Kidney tubule cell (primary cell): ENCODE measurements at regions not wholly inside any gene's neighbourhood (a gene's known extent, or its start where the extent isn't known, plus 50 kb on each side); places are given as distances from the start of the nearest gene placed in this dataset.
A peak's percentile ranks its signal among the peaks of the same experiment; 100 is the strongest.

Experiments
- DNase-seq: peaks from one replicate; pipeline ENCODE4 v3.0.0-alpha.2; 2018; ENCODE audit warnings: low spot score

DNA sequence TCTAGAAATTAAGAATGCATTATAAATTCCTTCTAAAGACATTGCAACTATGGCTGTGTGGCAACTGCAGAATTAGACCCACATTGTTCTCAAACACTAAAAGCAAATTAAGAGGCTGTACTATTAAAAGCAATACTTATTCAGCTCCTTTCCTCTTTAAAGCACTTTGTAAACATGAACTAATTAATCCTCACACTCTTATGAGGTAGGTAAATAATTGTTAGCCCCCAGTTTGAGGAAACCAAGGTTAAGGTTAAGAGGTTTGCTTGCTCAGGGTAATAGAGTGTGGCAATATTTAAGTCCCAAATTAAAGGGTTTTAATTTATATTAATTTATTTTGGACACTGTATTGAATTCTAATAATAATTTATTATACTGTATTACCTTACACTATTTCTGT lies 553.8 kb downstream of the LRRIQ3 start:
- DNase-seq = no peak

DNA sequence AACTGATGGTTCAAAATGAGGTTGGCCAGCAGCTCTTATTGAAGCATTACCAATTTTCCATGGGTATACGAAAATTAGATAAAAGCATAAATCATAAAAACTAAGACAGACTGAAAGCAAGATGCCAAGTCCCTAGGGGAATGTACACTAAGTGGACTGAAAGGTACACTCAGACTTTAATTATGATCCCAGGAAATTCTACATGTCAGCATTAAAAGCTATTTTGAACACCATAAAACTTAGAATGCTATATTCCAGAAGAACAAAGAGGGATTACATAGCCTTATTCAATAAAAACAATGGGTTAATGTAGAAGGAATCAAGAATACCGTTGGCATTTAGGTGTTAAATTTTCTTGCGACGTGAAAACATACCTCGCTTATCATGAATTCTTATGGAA lies 558.5 kb downstream of the LRRIQ3 start:
- DNase-seq = no peak

DNA sequence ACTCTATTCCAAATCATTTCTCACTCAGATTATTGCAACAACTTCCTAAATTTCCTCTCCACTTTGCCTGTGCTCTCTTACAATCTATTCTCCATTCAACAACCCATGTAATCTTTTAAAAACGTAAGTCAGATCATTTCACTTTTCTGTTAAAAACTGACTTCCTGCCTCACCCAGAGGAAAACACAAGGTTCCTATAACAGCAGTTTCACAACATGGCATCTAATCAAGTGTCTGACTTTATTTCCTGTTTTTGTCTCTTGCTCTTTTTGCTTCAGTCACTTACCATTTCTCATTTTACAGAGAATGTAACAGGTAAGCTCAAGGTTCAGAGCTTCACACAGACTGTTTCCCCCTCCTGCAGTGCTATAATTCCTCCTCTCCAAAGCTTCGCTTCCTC lies 560.7 kb downstream of the LRRIQ3 start:
- DNase-seq = no peak

DNA sequence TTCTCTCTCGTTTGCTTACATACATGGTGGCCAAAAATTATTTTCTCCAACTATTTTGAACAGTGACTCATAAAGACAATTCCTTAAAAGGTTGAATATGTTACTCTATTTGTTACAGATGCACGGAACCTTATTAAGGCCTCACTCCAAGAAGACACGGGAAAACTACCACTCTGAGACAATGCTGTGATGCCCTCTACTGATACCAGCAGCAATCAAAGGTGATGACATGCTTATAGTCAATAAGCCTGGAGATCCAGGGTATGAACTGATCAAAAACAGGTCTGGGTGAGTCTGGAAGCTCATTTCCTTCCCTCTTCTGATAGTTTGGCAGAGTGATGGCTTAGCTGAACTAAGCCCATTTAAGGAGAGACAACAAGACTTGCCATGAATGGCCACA lies 563.0 kb downstream of the LRRIQ3 start:
- DNase-seq = peak; percentile 2

DNA sequence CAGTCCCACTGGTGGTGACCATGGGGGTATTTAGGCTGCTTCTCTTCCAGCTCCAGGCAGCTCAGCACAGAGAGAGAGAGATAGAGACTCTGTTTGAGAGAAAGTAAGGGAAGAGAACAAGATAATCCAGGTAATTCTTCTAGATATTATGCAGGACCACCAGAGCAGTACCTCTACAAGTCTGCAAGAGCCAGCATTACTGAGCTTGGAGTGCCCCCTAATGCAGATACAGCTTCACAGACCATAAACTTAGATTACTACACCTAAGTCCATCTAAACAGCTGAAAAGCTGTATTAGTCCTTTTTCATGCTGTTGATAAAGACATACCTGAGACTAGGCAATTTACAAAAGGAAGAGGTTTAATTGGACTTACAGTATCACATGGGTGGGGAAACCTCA lies 570.3 kb downstream of the LRRIQ3 start:
- no peak for DNase-seq

DNA sequence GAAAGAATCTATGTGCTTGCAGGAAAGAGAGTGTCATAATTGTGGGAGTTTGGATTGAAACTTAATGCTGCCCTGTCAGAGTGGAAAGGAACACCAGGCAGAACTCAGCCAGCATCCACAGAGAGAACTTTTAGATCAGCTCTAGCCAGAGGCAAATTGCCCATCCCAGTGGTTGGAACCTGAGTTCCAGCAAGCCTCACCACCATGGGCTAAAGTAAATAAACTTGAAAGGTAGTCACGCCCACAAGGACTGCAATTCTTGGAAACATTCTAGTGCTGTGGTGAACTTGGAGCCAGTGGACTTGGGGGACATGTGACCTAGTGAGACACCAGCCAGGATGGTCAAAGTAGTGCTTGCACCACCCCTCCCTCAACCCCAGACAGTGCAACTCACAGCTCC lies 571.6 kb downstream of the LRRIQ3 start:
- DNase-seq = no peak

DNA sequence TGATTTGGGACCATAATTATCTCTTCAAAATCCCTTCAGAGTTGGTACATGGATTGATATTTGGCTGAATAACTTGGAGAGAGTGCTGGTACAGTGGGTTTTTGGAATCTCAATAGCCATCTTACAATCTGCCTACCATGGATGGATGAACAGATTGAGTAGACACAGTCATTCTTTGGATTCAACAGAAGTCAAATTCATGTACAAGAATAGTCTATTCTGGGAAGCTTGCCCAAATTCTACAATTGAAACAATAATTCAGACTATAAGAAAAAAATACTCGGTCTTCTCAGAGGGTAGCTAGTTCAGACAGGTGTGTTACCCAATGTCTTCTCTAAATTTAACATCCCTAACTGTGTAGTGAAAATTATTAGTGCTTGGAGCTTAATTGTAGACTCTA lies 574.0 kb downstream of the LRRIQ3 start:
- DNase-seq = no peak

DNA sequence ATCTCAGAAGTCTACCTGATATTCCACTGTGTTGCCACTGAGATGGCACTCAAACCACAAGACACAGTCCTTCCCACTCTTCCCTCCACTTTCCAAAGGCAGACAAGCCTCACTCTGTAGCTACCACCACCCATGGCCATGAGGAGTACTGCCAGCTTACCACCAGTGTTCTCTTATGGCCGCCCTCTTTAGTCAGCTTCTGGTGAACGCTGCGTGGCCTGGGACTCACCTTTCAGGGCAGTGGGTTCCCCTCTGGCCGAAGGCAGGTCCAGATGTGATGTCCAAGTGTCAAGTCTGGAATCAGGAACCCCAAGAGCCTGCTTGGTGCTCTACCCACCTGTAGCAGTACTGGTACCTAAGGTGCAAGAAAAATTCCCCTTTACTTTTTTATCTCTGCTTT lies 580.8 kb downstream of the LRRIQ3 start:
- no peak for DNase-seq

DNA sequence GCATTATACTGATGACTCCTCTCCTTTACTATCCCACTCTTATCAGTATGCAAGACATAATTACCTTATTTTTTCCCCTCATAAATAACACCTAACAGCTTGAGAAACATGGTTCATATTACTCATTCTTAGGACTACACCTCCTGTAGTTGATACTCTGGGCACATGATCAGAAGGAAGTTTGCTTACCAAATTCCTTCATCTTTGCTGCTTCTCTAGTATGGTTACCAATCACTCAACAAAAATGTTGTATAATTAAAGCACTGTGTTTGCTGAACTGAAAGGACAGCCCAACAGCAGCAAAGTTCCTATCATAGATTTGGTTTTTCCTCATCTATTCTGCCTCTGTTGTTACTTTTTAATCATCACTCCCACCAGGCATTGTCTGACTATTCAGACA lies 586.3 kb downstream of the LRRIQ3 start:
- DNase-seq = peak; percentile 64

DNA sequence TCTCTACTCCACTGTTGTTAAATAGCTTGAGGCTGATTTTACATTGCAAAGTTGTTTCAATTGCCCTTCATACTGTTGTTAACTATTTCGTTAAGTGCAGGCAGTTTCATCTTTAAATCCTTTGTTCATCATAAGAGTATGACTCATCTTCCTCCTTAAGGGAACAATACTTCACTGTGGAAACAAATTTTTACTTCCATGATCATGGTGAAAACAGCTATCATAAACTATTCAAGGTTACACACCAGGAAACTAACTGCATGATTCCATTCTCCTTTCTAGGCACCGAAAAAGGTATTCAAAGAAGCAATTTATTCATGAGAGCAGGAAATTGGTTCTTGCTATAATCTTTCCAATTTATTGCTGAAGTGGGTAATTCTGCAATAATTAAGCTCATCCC lies 593.2 kb downstream of the LRRIQ3 start:
- DNase-seq = peak; percentile 55

DNA sequence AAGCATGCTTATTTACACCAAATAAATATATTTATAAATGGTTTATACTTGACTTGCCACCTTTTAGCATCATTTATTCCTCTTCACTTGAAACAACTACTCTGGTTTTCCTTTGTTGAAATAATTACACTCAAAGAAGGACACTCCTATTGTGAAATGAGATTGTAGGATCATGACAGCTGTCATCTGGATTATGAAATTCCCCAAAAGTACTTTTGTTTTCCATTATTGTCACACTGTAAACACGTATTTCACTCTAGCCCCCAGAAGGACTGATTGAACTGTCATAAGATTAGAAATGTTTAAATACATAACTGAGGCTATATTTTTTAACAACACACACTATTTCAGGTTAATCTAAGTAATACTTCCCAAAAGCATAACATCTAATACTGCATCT lies 593.8 kb downstream of the LRRIQ3 start:
- no peak for DNase-seq

DNA sequence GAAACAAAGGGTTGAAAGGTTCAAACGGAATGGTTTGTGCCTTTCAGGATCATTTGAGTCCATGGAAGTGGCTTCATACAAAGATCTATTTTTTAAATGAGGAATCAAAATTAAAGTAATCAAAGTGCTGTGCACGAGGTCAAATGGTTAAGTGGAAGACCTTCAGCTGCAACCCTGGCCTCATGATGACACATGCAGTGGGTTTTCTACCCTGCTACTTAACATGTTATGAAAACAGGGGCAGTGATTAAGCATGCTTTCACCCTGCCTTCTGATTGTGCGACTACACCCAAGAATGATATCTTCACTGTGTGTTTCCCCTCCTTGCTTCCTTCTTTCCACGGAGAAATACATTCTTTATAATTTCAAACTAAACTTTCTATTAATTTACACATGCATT lies 604.2 kb downstream of the LRRIQ3 start:
- peak; percentile 70 for DNase-seq

DNA sequence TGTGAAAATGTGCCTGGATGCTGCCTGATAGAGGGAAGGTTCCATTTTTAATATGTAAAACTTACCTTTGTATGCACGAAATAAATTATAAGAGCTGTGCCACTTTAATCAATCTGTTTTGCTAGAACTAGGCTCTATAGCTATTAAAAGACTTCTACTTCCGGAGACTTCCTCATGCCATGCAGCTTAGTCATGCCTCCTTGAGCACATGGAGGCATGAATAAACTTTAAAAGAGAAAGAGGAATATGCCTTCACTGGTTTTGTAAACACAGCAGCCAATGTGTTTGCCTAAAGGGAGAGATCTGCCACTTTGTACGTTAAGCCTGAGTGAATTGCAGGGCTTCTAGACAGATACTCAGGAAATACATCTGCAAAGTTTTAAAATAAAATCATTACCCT lies 604.6 kb downstream of the LRRIQ3 start:
- DNase-seq = peak; percentile 92

DNA sequence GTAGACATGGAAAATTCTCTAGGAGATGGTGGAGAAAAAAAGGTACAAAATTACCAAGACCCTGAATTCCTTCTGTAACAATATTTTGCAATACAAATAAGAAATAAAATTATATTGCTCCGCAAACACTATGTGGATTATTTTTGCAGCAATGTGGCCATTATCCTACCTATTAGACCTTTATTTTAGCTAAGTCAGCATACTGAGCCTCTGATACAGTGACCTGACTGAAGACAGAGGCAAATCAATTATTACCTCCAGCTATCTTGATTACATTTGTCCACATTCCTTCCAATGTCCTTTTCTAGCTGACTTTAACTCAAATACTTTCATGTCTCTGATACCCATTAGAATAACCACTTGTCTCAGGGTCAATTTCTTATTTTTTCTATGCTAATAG lies 610.9 kb downstream of the LRRIQ3 start:
- no peak for DNase-seq

DNA sequence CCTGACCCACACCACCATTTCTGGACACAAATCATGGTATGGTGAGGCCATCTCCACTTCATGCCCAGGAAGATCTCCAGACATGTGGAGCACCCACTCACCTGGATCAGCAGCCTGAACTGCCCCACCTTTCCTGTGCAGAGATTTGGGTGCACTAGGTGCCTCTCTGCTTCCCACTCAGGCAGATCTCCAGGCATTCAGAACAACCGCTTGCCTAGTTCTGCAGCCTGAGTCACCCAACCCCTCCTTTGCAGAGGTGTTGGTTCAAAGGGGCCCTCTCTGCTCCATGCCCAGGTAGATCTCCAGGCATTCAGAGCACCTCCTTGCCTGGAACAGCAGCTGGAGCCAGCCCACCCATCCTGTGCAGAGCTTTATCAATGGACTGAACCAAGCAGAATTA lies 620.8 kb downstream of the LRRIQ3 start:
- no peak for DNase-seq

DNA sequence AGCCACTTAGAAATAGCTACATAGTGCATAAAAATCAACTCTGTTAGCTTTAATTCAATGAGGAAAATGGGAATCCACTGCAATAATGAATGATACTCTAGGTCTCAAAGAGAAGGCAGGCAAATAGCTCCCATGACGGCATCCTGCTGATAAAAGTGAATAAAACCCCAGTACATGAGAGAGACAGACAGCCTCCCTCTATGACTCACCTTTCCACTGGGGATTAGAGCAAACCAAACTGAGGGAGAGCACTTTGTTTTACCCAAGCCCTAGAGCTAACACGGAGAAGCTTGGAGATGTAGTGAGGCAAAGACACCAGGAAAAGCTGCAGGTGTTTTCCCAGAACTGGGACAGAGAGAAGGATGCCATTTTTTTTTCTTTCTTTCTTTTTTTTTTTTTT lies 621.9 kb downstream of the LRRIQ3 start:
- DNase-seq = no peak

DNA sequence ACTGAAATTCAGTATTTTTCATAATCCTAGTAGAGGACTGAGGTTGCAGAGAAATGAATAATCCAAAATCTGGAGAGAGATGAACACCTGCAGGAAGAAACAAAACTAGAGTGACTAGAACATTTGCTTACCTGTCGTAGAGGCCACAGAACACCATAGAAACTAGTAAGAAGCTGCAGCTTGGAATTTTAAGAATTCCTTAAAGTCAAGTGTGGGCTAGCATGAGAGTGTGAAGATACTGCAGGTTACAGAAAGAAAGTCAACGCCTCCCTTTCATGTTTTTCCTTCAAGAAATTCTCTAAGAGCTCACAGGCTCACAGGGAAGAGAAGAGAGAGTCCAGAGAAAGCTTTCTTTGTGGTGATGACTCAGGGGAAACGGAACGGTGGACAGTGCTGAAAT lies 633.7 kb downstream of the LRRIQ3 start:
- no peak for DNase-seq

DNA sequence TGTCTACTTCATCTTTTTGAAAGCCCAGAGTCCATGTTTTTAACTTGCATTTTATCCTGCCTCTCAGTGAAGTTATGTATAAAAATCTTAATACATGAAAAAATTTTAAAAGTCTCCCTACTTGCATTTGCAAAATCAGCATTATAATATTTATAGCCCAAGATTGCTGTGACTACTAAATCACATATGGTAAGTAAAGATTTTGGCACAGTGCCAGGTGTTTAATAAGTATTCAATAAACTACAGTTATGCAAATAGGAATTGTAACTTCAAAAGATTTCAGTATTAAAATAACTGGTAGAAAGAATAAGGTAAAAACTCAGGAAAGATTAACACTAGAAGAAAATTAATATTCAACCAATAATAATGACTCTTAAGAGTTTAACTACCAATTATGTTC lies 641.7 kb downstream of the LRRIQ3 start:
- no peak for DNase-seq

DNA sequence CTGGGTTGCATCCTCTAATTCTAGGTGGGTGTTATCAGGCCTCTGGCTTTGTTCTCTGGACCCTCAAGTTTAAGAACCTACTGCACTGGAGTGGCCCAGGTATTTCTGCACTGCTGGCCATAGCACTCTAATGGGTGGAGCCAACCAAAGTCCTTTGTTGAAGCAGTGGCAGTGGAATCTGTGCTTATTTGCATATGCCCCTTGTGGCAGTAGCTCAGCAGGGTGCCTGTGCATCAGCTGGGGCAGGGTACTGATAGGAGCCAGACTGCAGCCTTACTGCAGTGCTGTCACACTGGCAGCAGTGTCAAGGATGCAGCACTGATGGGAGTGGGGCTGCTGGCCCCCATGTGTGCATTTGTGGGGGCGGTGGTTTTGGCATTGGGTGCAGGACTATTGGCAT lies 660.6 kb downstream of the LRRIQ3 start:
- no peak for DNase-seq

DNA sequence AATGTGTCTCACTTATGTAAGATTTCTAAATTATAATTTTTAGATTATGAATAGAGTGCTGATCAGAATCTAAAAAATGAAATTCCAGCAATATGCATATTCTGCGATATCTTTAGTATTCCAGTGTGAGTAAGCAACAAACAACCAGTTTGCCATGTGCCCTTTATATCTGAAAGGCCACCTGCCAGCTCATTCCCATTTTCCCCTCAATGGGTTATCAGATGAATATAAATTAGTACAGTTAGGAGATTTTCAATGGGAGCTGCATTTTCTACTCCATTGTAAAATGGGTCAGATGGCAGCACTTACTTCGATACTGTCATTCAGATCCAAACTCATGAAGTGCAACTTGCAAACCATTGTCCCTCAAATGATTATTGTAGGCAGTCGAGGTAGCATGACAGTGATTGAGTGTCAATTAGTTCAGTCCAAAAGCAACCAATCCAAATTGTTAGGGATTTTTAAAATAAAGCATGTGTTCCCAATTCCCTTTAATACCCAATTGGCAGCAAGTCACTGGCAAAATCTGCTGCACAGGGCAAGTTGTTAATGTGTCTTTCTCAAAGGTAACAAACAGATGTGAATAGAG lies 680.3 kb downstream of the LRRIQ3 start:
- no peak for DNase-seq

DNA sequence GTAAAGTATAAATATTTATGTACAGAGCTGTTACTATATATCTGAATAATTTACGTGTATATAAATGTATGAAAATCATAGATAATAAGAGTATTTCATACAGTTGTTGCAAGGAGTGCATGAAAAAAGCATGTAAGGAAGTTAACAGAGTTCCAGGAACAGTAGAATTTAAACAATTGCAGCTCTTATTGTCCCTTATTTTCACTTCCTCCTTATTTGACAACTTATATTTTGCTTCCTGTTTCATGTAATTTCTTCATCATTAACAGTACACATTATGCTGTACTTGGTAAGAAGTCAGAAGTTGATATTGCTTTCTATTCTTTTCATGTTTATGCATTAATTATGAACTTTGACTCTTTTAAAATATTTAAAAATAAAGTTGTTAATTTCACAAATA lies 681.5 kb downstream of the LRRIQ3 start:
- no peak for DNase-seq

DNA sequence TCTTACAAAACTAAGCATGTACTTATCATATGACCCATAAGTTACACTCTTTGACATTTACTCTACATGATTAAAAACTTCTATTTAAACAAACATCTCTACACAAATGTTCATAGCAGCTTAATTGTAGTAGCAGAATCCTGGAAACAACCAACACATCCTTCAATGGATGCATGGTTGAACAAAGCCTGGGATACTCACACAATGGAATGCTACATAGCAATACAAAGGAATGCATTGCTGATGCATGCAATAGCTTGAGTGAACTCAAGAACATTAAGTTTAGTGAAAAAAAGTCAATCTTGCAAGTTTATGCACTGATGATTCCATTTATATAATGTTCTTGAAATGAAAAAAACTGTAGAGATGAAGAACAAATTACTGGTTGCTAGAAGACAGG lies 686.9 kb downstream of the LRRIQ3 start:
- peak; percentile 36 for DNase-seq

DNA sequence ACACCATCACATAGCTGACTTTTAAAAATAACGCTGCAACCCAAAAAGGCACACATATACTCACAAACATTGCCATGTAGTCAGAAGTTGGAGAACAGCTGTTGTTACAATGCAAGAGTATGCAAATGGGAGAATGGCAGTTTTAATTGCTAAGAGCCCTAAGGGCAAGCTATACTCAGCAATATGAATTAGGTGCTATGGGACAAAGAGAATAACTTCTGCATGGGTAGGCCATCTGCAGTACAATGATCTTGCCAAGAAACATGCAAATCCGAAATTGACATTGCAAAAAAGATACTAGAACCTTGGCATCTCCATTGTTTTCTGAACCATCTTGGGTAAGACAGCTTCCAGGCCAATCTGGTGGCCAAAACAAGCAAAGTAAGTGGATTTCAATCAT lies 697.8 kb downstream of the LRRIQ3 start:
- DNase-seq = no peak

DNA sequence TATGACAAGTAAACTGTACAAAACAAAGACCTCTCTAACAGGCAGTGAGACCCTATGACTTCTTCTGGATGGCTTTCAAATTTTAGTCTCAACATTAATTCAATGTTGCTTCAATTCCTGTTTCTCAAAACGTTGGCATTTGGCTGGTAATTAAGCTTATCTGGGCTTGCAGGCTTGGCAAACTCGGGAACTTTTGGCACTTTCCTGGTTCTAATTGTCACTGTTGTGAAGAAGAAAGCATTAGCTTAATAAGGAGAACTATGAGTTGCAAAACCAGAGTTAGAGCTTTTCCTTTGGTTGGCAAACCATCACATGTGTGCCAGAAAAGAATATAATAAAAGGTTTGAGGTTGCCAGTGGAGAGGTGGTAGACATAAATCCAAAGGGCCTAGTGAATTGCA lies 698.3 kb downstream of the LRRIQ3 start:
- no peak for DNase-seq

DNA sequence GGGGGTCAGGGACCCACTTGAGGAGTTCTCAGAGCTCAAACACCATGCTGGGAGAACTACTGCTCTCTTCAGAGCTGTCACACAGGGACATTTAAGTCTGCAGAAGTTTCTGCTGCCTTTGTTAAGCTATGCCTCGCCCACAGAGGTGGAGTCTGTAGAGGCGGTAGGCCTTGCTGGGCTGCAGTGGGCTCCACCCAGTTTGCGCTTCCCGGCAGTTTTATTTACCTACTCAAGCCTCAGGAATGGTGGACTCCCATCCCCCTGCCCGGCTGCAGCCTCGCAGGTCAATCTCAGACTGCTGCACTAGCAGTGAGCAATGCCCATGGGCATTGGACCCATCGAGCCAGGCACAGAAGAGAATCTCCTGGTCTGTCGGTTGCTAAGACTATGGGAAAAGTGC lies 706.4 kb downstream of the LRRIQ3 start:
- no peak for DNase-seq
